ENCODE measurements at regions not wholly inside any gene's neighbourhood (a gene's known extent, or its start where the extent isn't known, plus 50 kb on each side); places are given as distances from the start of the nearest gene placed in this dataset.
"Not testable (repeated sequence)": the region's sequence is repeated elsewhere in the genome, so short reads cannot be mapped to it uniquely, and the experiment has no call there.

- TF ChIP-seq CTCF (IDR thresholded peaks at IDR 0.05 in 2 of 3, conservative IDR thresholded peaks at IDR 0.05 in 1 of 3; ENCODE audit: borderline replicate concordance in 1 of 3, insufficient read depth in 1 of 3, low read depth in 2 of 3, low read length in 2 of 3): no peak
These were observed 75.1 kb upstream of the GNG12 start (continued) for GRCh38 chr1:67908250-67908936.

- H3K79me2 ChIP-seq (ENCODE audit: insufficient read depth, low read length); DNase-seq (ENCODE audit: low read depth, low spot score); intact Hi-C loops (cut with micrococcal nuclease); H3K4me3 ChIP-seq (replicated peaks in 1 of 2; ENCODE audit: low read depth in 1 of 2, low read length in 2 of 2); ATAC-seq; H2AFZ ChIP-seq (ENCODE audit: low read depth, low read length, poor library complexity, severe bottlenecking); H3K9me2 ChIP-seq (ENCODE audit: insufficient read depth); H3K4me1 ChIP-seq (ENCODE audit: control insufficient read depth in 1 of 2, insufficient read depth in 2 of 2, low read length in 2 of 2); H3K9ac ChIP-seq (ENCODE audit: low read length); H3K9me3 ChIP-seq (ENCODE audit: control insufficient read depth in 1 of 2, insufficient read depth in 1 of 2, low read depth in 1 of 2, low read length in 2 of 2); H3K4me2 ChIP-seq (ENCODE audit: low read length); POLR2A ChIA-PET; H3K27me3 ChIP-seq (ENCODE audit: insufficient read depth, low read length); H3K36me3 ChIP-seq (ENCODE audit: control insufficient read depth in 1 of 2, insufficient read depth in 2 of 2, low read length in 2 of 2); BruUV-seq (replicated peaks); CTCF ChIA-PET; H3K27ac ChIP-seq (ENCODE audit: low read depth, low read length); H4K20me1 ChIP-seq (ENCODE audit: insufficient read depth); RAD21 ChIA-PET (ENCODE audit: low non-redundant PET in 1 of 2, low total read pairs in 2 of 2, uncharacterized antibody in 2 of 2, unreplicated experiment in 2 of 2): not testable (repeated sequence)
These were observed 74.2 kb upstream of the GNG12 start for GRCh38 chr1:67907467-67907866.

GRCh38 chr1:67906015-67906414 lies 72.7 kb upstream of the GNG12 start:
- H3K4me3 ChIP-seq (replicated peaks in 1 of 2; ENCODE audit: low read depth in 1 of 2, low read length in 2 of 2); ATAC-seq; H3K4me1 ChIP-seq (ENCODE audit: control insufficient read depth in 1 of 2, insufficient read depth in 2 of 2, low read length in 2 of 2); H3K4me2 ChIP-seq (ENCODE audit: low read length); H3K79me2 ChIP-seq (ENCODE audit: insufficient read depth, low read length); H3K27ac ChIP-seq (ENCODE audit: low read depth, low read length); H3K36me3 ChIP-seq (ENCODE audit: control insufficient read depth in 1 of 2, insufficient read depth in 2 of 2, low read length in 2 of 2); H4K20me1 ChIP-seq (ENCODE audit: insufficient read depth); H3K9ac ChIP-seq (ENCODE audit: low read length); intact Hi-C loops (cut with micrococcal nuclease); POLR2A ChIA-PET; H2AFZ ChIP-seq (ENCODE audit: low read depth, low read length, poor library complexity, severe bottlenecking); CTCF ChIA-PET; H3K9me2 ChIP-seq (ENCODE audit: insufficient read depth); RAD21 ChIA-PET (ENCODE audit: low non-redundant PET in 1 of 2, low total read pairs in 2 of 2, uncharacterized antibody in 2 of 2, unreplicated experiment in 2 of 2); H3K9me3 ChIP-seq (ENCODE audit: control insufficient read depth in 1 of 2, insufficient read depth in 1 of 2, low read depth in 1 of 2, low read length in 2 of 2); DNase-seq (ENCODE audit: low read depth, low spot score); H3K27me3 ChIP-seq (ENCODE audit: insufficient read depth, low read length); BruUV-seq (replicated peaks): not testable (repeated sequence)

- DNase-seq (ENCODE audit: low read depth, low spot score); RAD21 ChIA-PET (ENCODE audit: low non-redundant PET in 1 of 2, low total read pairs in 2 of 2, uncharacterized antibody in 2 of 2, unreplicated experiment in 2 of 2); H4K20me1 ChIP-seq (ENCODE audit: insufficient read depth); H3K36me3 ChIP-seq (ENCODE audit: control insufficient read depth in 1 of 2, insufficient read depth in 2 of 2, low read length in 2 of 2); H3K9ac ChIP-seq (ENCODE audit: low read length); POLR2A ChIA-PET; intact Hi-C loops (cut with micrococcal nuclease); BruUV-seq (replicated peaks); H3K4me3 ChIP-seq (replicated peaks in 1 of 2; ENCODE audit: low read depth in 1 of 2, low read length in 2 of 2); H3K4me2 ChIP-seq (ENCODE audit: low read length); H3K4me1 ChIP-seq (ENCODE audit: control insufficient read depth in 1 of 2, insufficient read depth in 2 of 2, low read length in 2 of 2); H3K9me2 ChIP-seq (ENCODE audit: insufficient read depth); ATAC-seq; H3K9me3 ChIP-seq (ENCODE audit: control insufficient read depth in 1 of 2, insufficient read depth in 1 of 2, low read depth in 1 of 2, low read length in 2 of 2); H3K27me3 ChIP-seq (ENCODE audit: insufficient read depth, low read length); H3K27ac ChIP-seq (ENCODE audit: low read depth, low read length); H3K79me2 ChIP-seq (ENCODE audit: insufficient read depth, low read length); CTCF ChIA-PET; H2AFZ ChIP-seq (ENCODE audit: low read depth, low read length, poor library complexity, severe bottlenecking): not testable (repeated sequence)
These were observed 69.4 kb upstream of the GNG12 start for GRCh38 chr1:67902546-67903223.
